ENCODE measurements at regions not wholly inside any gene's neighbourhood (a gene's known extent, or its start where the extent isn't known, plus 50 kb on each side); places are given as distances from the start of the nearest gene placed in this dataset.

DNA sequence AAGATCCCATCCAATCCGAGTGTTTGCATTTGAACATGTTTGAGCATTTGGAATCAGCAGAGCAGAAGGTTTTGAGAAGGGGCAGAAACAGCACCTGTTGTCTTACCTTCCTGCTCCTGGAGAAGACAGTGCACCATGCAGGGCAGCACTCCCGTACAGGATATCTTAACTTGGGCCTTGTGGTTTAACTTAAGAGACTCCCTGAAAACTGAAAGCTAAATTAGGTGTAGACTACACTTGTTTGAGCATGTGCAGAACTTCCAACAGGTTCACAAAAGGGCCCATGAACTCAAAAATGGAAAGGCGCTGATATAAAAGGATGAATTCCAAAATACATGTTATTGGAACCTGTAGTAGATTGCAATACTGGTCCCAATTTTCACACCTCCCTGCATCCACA is 175.4 kb upstream of the PRICKLE2 start:
- BruUV-seq (replicated peaks): no TSS peak
- ChIA-PET CTCF (ENCODE audit: low intra/inter-chr PET ratio, low total read pairs) (no interaction called here), POLR2A (no interaction called here)
- FAIRE-seq (no peak), DNase-seq (ENCODE audit: low spot score) (no peak), ATAC-seq (no peak)
- Histone ChIP-seq H3K27me3 (ENCODE audit: control insufficient read depth in 1 of 2, insufficient read depth in 2 of 2, low read length in 2 of 2) (peaks cover 0 to 3% of the 10 kb centered on the region in 2 experiments; a peak in 1 of 5 replicates), H3K9ac (ENCODE audit: insufficient read depth, low read depth, low read length) (no peak overlapping the region), H3K4me1 (ENCODE audit: insufficient read depth, low read length) (no peaks in the 10 kb centered on the region), H3K9me3 (ENCODE audit: low read length) (no peaks in the 10 kb centered on the region), H3K4me2 (ENCODE audit: low read depth, low read length) (no peak overlapping the region), H3K79me2 (ENCODE audit: insufficient read depth, low read length) (no peaks in the 10 kb centered on the region), H3K4me3 (replicated peaks in 1 of 3; ENCODE audit: insufficient read depth in 1 of 3, low read depth in 2 of 3, low read length in 3 of 3) (no peak overlapping the region), H2AFZ (ENCODE audit: low read length) (no peak overlapping the region), H3K36me3 (replicated peaks in 1 of 2; ENCODE audit: control insufficient read depth in 1 of 2, insufficient read depth in 2 of 2, low read length in 2 of 2) (no peaks in the 10 kb centered on the region), H3K27ac (ENCODE audit: extremely low read length, insufficient read depth, low read length) (no peak overlapping the region), H4K20me1 (ENCODE audit: insufficient read depth, low read length) (no peaks in the 10 kb centered on the region)
- intact Hi-C loops (cut with micrococcal nuclease; ENCODE audit: unreplicated experiment): no loop called here
- TF ChIP-seq NR1H2 (CRISPR knock-in tag; IDR thresholded peaks at IDR 0.05; ENCODE audit: borderline replicate concordance, low read depth) (no peak), ZNF660 (CRISPR knock-in tag; IDR thresholded peaks at IDR 0.05; ENCODE audit: borderline replicate concordance, low read depth) (no peak), ZNF652 (CRISPR knock-in tag; IDR thresholded peaks at IDR 0.05; ENCODE audit: borderline replicate concordance, low read depth) (no peak), ZNF543 (CRISPR knock-in tag; IDR thresholded peaks at IDR 0.05) (no peak), AHR (CRISPR knock-in tag; IDR thresholded peaks at IDR 0.05) (no peak)
- in situ Hi-C loops (cut with HindIII; ENCODE audit: extremely low pct_ligation_motif_present, low pct_unique_long_range_greater_than_20kb): no loop called here
- 2% methylated on average over 3 of the region's 3 CpGs for WGBS (ENCODE audit: low lambda C conversion rate)

DNA sequence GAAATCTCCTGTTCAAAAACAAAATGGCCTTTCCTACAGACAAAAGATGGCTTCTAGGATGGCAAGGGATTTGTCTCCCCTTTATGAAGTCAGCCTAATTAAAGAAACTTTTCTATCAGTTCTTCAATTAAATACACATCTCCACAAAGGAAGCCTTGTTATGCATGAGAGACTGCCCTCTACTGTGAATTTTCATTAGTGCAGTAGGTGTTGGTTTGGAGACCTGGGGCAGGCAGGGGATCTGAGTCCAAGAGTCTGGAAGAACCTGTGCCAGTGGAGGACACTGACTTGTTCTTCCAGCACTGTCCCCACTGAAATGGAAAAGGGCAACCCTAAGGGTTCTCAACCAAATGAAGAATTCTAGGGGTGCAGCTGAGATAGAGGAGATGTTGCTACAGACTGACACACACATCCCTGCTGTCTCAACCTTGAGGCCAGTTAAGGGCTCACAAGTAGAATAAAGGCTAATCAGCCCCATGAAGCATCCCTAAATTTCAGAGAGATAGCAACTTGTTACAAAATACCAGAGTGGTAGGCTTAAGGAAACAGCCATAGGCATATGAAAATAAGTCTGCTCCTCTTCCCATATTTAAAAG is 174.0 kb upstream of the PRICKLE2 start:
- in situ Hi-C loops (cut with HindIII; ENCODE audit: extremely low pct_ligation_motif_present, low pct_unique_long_range_greater_than_20kb): loop anchor here (5.0 kb wide), 1 partner anchor 367 kb away; no protein-coding TSS in a partner anchor
- CTCF ChIA-PET (ENCODE audit: low intra/inter-chr PET ratio, low total read pairs): interaction anchor here (2.2 kb wide), 1 partner anchor 369 kb away, joined by 18 read pairs; no protein-coding TSS in a partner anchor
- POLR2A ChIA-PET: no interaction called here

More for the DNA sequence above, 174.0 kb upstream of the PRICKLE2 start:
- Histone ChIP-seq H3K27ac (ENCODE audit: extremely low read length, insufficient read depth, low read length) (no peak overlapping the region), H3K4me3 (replicated peaks in 1 of 3; ENCODE audit: insufficient read depth in 1 of 3, low read depth in 2 of 3, low read length in 3 of 3) (no peak overlapping the region), H3K4me1 (ENCODE audit: insufficient read depth, low read length) (no peaks in the 10 kb centered on the region), H3K9me3 (ENCODE audit: low read length) (no peaks in the 10 kb centered on the region), H3K79me2 (ENCODE audit: insufficient read depth, low read length) (no peaks in the 10 kb centered on the region), H3K27me3 (ENCODE audit: control insufficient read depth in 1 of 2, insufficient read depth in 2 of 2, low read length in 2 of 2) (peaks cover 0 to 3% of the 10 kb centered on the region in 2 experiments; a peak in 1 of 5 replicates), H4K20me1 (ENCODE audit: insufficient read depth, low read length) (no peaks in the 10 kb centered on the region), H3K36me3 (replicated peaks in 1 of 2; ENCODE audit: control insufficient read depth in 1 of 2, insufficient read depth in 2 of 2, low read length in 2 of 2) (no peaks in the 10 kb centered on the region), H3K4me2 (ENCODE audit: low read depth, low read length) (no peak overlapping the region), H3K9ac (ENCODE audit: insufficient read depth, low read depth, low read length) (no peak overlapping the region), H2AFZ (ENCODE audit: low read length) (no peak overlapping the region)
- TF ChIP-seq THYN1 (CRISPR knock-in tag; IDR thresholded peaks at IDR 0.05; ENCODE audit: borderline replicate concordance, low read depth) (no peak), RAD21 (CRISPR knock-in tag; IDR thresholded peaks at IDR 0.05) (peak; percentile 49; the same call in 1 of the 2 replicates), ZNF629 (CRISPR knock-in tag; conservative IDR thresholded peaks at IDR 0.05) (no peak), NFE2L1 (CRISPR knock-in tag; IDR thresholded peaks at IDR 0.05; ENCODE audit: borderline replicate concordance) (no peak), ZNF430 (CRISPR knock-in tag; IDR thresholded peaks at IDR 0.05) (no peak), SMC3 (IDR thresholded peaks at IDR 0.05; ENCODE audit: low read length) (peak; percentile 77), STAG1 (CRISPR knock-in tag; IDR thresholded peaks at IDR 0.05) (peak; percentile 76), SIN3B (IDR thresholded peaks at IDR 0.05; ENCODE audit: low read length) (no peak)
- TF ChIP-seq, protein P1, sequence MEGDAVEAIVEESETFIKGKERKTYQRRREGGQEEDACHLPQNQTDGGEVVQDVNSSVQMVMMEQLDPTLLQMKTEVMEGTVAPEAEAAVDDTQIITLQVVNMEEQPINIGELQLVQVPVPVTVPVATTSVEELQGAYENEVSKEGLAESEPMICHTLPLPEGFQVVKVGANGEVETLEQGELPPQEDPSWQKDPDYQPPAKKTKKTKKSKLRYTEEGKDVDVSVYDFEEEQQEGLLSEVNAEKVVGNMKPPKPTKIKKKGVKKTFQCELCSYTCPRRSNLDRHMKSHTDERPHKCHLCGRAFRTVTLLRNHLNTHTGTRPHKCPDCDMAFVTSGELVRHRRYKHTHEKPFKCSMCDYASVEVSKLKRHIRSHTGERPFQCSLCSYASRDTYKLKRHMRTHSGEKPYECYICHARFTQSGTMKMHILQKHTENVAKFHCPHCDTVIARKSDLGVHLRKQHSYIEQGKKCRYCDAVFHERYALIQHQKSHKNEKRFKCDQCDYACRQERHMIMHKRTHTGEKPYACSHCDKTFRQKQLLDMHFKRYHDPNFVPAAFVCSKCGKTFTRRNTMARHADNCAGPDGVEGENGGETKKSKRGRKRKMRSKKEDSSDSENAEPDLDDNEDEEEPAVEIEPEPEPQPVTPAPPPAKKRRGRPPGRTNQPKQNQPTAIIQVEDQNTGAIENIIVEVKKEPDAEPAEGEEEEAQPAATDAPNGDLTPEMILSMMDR (CRISPR knock-in tag; IDR thresholded peaks at IDR 0.05): peak; percentile 63
- TF ChIP-seq, protein P2, sequence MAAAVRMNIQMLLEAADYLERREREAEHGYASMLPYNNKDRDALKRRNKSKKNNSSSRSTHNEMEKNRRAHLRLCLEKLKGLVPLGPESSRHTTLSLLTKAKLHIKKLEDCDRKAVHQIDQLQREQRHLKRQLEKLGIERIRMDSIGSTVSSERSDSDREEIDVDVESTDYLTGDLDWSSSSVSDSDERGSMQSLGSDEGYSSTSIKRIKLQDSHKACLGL (CRISPR knock-in tag; IDR thresholded peaks at IDR 0.05): no peak
- DNase-seq (ENCODE audit: low spot score) (peak; percentile 21), ATAC-seq (peak; percentile 65), FAIRE-seq (no peak)
- intact Hi-C loops (cut with micrococcal nuclease; ENCODE audit: unreplicated experiment): no loop called here
- no TSS peak for BruUV-seq (replicated peaks)

All from HepG2 (cell line).